ENCODE measurements at regions not wholly inside any gene's neighbourhood (a gene's known extent, or its start where the extent isn't known, plus 50 kb on each side); places are given as distances from the start of the nearest gene placed in this dataset.
"Not testable (repeated sequence)": the region's sequence is repeated elsewhere in the genome, so short reads cannot be mapped to it uniquely, and the experiment has no call there.

DNA sequence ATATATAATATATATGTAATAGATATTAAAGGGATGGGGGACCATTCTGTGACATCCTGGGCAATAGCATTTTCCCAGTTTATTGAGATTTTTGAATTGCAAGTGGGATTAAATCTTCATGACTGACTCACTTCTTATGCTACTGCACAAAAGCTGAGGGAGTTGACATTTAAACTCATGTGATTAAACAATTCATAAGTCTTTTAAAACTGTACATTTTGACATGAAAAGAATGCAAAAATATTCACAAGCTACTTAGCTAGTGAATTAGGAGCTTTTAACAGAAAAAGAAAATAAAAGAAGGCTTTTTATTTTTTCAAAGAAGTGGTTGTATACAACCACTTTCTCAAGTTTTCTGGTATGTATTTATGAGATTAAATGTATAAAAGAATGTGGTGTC lies 179.4 kb upstream of the POMZP3 start:
- TF ChIP-seq, protein P1, sequence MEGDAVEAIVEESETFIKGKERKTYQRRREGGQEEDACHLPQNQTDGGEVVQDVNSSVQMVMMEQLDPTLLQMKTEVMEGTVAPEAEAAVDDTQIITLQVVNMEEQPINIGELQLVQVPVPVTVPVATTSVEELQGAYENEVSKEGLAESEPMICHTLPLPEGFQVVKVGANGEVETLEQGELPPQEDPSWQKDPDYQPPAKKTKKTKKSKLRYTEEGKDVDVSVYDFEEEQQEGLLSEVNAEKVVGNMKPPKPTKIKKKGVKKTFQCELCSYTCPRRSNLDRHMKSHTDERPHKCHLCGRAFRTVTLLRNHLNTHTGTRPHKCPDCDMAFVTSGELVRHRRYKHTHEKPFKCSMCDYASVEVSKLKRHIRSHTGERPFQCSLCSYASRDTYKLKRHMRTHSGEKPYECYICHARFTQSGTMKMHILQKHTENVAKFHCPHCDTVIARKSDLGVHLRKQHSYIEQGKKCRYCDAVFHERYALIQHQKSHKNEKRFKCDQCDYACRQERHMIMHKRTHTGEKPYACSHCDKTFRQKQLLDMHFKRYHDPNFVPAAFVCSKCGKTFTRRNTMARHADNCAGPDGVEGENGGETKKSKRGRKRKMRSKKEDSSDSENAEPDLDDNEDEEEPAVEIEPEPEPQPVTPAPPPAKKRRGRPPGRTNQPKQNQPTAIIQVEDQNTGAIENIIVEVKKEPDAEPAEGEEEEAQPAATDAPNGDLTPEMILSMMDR (IDR thresholded peaks at IDR 0.05), result not testable (repeated sequence)
- not testable (repeated sequence) for TF ChIP-seq EP300, POLR2A (IDR thresholded peaks at IDR 0.05)
